VCaP (cell line): ENCODE measurements at regions not wholly inside any gene's neighbourhood (a gene's known extent, or its start where the extent isn't known, plus 50 kb on each side); places are given as distances from the start of the nearest gene placed in this dataset.

Source experiments
- H3K27ac ChIP-seq: fragments of 450-650 bp; 2 replicates; pipeline ENCODE4 v1.5.1; 2017
- TF ChIP-seq, protein P1 (sequence below): fragments of 450-650 bp; conservative IDR thresholded peaks from 2 replicates; pipeline ENCODE4 v1.5.1; 2017; ENCODE audit warnings: mild to moderate bottlenecking, moderate library complexity

DNA sequence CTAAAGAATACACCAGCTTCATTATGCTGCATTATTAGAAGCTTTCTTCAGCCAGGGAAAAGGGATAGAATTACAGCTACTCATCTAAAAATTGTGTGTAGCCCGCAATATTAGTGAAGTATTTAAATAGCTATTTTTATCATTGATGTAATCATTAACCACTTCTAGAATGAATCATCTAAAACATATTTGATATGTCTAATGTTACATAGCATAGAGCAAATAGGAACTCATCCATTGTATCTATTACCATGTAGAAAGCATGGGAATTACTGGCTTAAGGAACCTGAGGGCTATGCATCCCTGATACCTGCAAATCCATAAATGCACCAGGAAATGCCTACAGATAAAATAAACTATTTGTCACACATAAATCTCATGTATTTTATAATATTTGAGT, 54.5 kb upstream of the VGLL3 start:
- H3K27ac ChIP-seq = no peak overlapping the region
- TF ChIP-seq, protein P1, sequence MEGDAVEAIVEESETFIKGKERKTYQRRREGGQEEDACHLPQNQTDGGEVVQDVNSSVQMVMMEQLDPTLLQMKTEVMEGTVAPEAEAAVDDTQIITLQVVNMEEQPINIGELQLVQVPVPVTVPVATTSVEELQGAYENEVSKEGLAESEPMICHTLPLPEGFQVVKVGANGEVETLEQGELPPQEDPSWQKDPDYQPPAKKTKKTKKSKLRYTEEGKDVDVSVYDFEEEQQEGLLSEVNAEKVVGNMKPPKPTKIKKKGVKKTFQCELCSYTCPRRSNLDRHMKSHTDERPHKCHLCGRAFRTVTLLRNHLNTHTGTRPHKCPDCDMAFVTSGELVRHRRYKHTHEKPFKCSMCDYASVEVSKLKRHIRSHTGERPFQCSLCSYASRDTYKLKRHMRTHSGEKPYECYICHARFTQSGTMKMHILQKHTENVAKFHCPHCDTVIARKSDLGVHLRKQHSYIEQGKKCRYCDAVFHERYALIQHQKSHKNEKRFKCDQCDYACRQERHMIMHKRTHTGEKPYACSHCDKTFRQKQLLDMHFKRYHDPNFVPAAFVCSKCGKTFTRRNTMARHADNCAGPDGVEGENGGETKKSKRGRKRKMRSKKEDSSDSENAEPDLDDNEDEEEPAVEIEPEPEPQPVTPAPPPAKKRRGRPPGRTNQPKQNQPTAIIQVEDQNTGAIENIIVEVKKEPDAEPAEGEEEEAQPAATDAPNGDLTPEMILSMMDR = no peak

- TF ChIP-seq, protein P1 = no peak
- no peak overlapping the region for H3K27ac ChIP-seq
These were observed 53.9 kb upstream of the VGLL3 start for GRCh38 chr3:87044846-87045245.

GRCh38 chr3:87044409-87044808, 53.5 kb upstream of the VGLL3 start:
- TF ChIP-seq, protein P1 = no peak
- H3K27ac ChIP-seq = no peak overlapping the region

GRCh38 chr3:87041191-87041590, 50.2 kb upstream of the VGLL3 start:
- TF ChIP-seq, protein P1 = no peak
- H3K27ac ChIP-seq = no peak overlapping the region
